ENCODE measurements at regions not wholly inside any gene's neighbourhood (a gene's known extent, or its start where the extent isn't known, plus 50 kb on each side); places are given as distances from the start of the nearest gene placed in this dataset.

- no peak for TF ChIP-seq CTCF (IDR thresholded peaks at IDR 0.05; ENCODE audit: insufficient read depth, low read depth, low read length)
- TF ChIP-seq EZH2 (IDR thresholded peaks at IDR 0.05; ENCODE audit: insufficient read depth, low read length) = no peak
Measured at GRCh38 chr13:47415048-47415447, 518.2 kb upstream of the HTR2A start.

Measured in astrocyte (in vitro differentiated cells and primary cell).